Activated naive CD8-positive, alpha-beta T cell (primary cell): ENCODE measurements at regions not wholly inside any gene's neighbourhood (a gene's known extent, or its start where the extent isn't known, plus 50 kb on each side); places are given as distances from the start of the nearest gene placed in this dataset.

Experiments used
- H3K27ac Mint-ChIP-seq: one replicate; pipeline ENCODE4 v1.8.0; 2021; ENCODE audit warnings: mixed read lengths
- H3K27me3 Mint-ChIP-seq: one replicate; pipeline ENCODE4 v1.8.0; 2021; ENCODE audit warnings: mixed read lengths
- H3K36me3 Mint-ChIP-seq: one replicate; pipeline ENCODE4 v1.8.0; 2021; ENCODE audit warnings: mixed read lengths
- H3K4me1 Mint-ChIP-seq: one replicate; pipeline ENCODE4 v1.8.0; 2021; ENCODE audit warnings: low read depth, mixed read lengths
- H3K4me3 Mint-ChIP-seq: one replicate; pipeline ENCODE4 v1.8.0; 2021; ENCODE audit warnings: mild to moderate bottlenecking, mixed read lengths
- H3K9me3 Mint-ChIP-seq: one replicate; pipeline ENCODE4 v1.8.0; 2021; ENCODE audit warnings: low read depth, mixed read lengths

- Mint-ChIP-seq H3K36me3 (no peaks in the 10 kb centered on the region), H3K27me3 (peaks cover 6% of the 10 kb centered on the region), H3K9me3 (no peaks in the 10 kb centered on the region), H3K27ac (no peak overlapping the region), H3K4me1 (no peaks in the 10 kb centered on the region), H3K4me3 (no peak overlapping the region)
Measured at GRCh38 chr2:19503915-19504314, 145.5 kb upstream of the OSR1 start.

GRCh38 chr2:19503406-19503805, 145.0 kb upstream of the OSR1 start:
- Mint-ChIP-seq H3K9me3 (no peaks in the 10 kb centered on the region), H3K27ac (no peak overlapping the region), H3K27me3 (peaks cover 6% of the 10 kb centered on the region), H3K4me1 (no peaks in the 10 kb centered on the region), H3K36me3 (no peaks in the 10 kb centered on the region), H3K4me3 (no peak overlapping the region)

GRCh38 chr2:19500126-19500525, 141.7 kb upstream of the OSR1 start:
- Mint-ChIP-seq H3K4me1 (no peaks in the 10 kb centered on the region), H3K36me3 (no peaks in the 10 kb centered on the region), H3K9me3 (no peaks in the 10 kb centered on the region), H3K27ac (no peak overlapping the region), H3K27me3 (peaks cover 1% of the 10 kb centered on the region), H3K4me3 (no peak overlapping the region)

GRCh38 chr2:19496646-19497045, 138.2 kb upstream of the OSR1 start:
- peaks cover 6% of the 10 kb centered on the region for H3K27me3 Mint-ChIP-seq
- no peaks in the 10 kb centered on the region for H3K4me1 Mint-ChIP-seq
- no peak overlapping the region for H3K27ac Mint-ChIP-seq
- no peaks in the 10 kb centered on the region for H3K9me3 Mint-ChIP-seq
- no peak overlapping the region for H3K4me3 Mint-ChIP-seq
- H3K36me3 Mint-ChIP-seq, result no peaks in the 10 kb centered on the region

GRCh38 chr2:19494241-19494640, 135.8 kb upstream of the OSR1 start:
- Mint-ChIP-seq H3K27ac (no peak overlapping the region), H3K36me3 (no peaks in the 10 kb centered on the region), H3K27me3 (peaks cover 19% of the 10 kb centered on the region), H3K9me3 (no peaks in the 10 kb centered on the region), H3K4me3 (no peak overlapping the region), H3K4me1 (no peaks in the 10 kb centered on the region)

GRCh38 chr2:19491796-19492195, 133.4 kb upstream of the OSR1 start:
- H3K4me3 Mint-ChIP-seq, result no peak overlapping the region
- H3K4me1 Mint-ChIP-seq, result no peaks in the 10 kb centered on the region
- peaks cover 30% of the 10 kb centered on the region for H3K27me3 Mint-ChIP-seq
- H3K27ac Mint-ChIP-seq, result no peak overlapping the region
- H3K36me3 Mint-ChIP-seq, result no peaks in the 10 kb centered on the region
- no peaks in the 10 kb centered on the region for H3K9me3 Mint-ChIP-seq

- Mint-ChIP-seq H3K9me3 (no peaks in the 10 kb centered on the region), H3K4me3 (no peak overlapping the region), H3K36me3 (no peaks in the 10 kb centered on the region), H3K4me1 (no peaks in the 10 kb centered on the region), H3K27ac (no peak overlapping the region), H3K27me3 (peaks cover 32% of the 10 kb centered on the region)
Measured at GRCh38 chr2:19490846-19491435, 132.5 kb upstream of the OSR1 start.

- Mint-ChIP-seq H3K27ac (no peak overlapping the region), H3K4me1 (no peaks in the 10 kb centered on the region), H3K36me3 (no peaks in the 10 kb centered on the region)
Measured at GRCh38 chr2:19488009-19488691, 129.7 kb upstream of the OSR1 start.

GRCh38 chr2:19484736-19485135, 126.3 kb upstream of the OSR1 start:
- Mint-ChIP-seq H3K4me1 (no peaks in the 10 kb centered on the region), H3K27ac (no peak overlapping the region)

More at GRCh38 chr2:19488009-19488691, 129.7 kb upstream of the OSR1 start:
- peaks cover 29% of the 10 kb centered on the region for H3K27me3 Mint-ChIP-seq
- no peak overlapping the region for H3K4me3 Mint-ChIP-seq
- H3K9me3 Mint-ChIP-seq, result no peaks in the 10 kb centered on the region

GRCh38 chr2:19480673-19481072, 122.2 kb upstream of the OSR1 start:
- H3K27ac Mint-ChIP-seq, result no peak overlapping the region
- no peak overlapping the region for H3K4me3 Mint-ChIP-seq
- peaks cover 4% of the 10 kb centered on the region for H3K9me3 Mint-ChIP-seq
- no peaks in the 10 kb centered on the region for H3K36me3 Mint-ChIP-seq
- H3K4me1 Mint-ChIP-seq, result no peaks in the 10 kb centered on the region
- H3K27me3 Mint-ChIP-seq, result peaks cover 27% of the 10 kb centered on the region

More at GRCh38 chr2:19484736-19485135, 126.3 kb upstream of the OSR1 start:
- Mint-ChIP-seq H3K36me3 (no peaks in the 10 kb centered on the region), H3K27me3 (peaks cover 21% of the 10 kb centered on the region), H3K4me3 (no peak overlapping the region), H3K9me3 (no peaks in the 10 kb centered on the region)

GRCh38 chr2:19479666-19480065, 121.2 kb upstream of the OSR1 start:
- H3K27ac Mint-ChIP-seq, result no peak overlapping the region
- peaks cover 4% of the 10 kb centered on the region for H3K9me3 Mint-ChIP-seq
- peaks cover 32% of the 10 kb centered on the region for H3K27me3 Mint-ChIP-seq
- H3K36me3 Mint-ChIP-seq, result no peaks in the 10 kb centered on the region
- H3K4me1 Mint-ChIP-seq, result peaks cover 4% of the 10 kb centered on the region
- no peak overlapping the region for H3K4me3 Mint-ChIP-seq

- Mint-ChIP-seq H3K4me3 (no peak overlapping the region), H3K9me3 (peaks cover 7% of the 10 kb centered on the region), H3K36me3 (no peaks in the 10 kb centered on the region), H3K27me3 (peaks cover 35% of the 10 kb centered on the region), H3K27ac (no peak overlapping the region), H3K4me1 (peaks cover 17% of the 10 kb centered on the region)
Measured at GRCh38 chr2:19478409-19478808, 120.0 kb upstream of the OSR1 start.

- Mint-ChIP-seq H3K4me1 (peaks cover 25% of the 10 kb centered on the region), H3K9me3 (peaks cover 7% of the 10 kb centered on the region), H3K27me3 (peaks cover 40% of the 10 kb centered on the region), H3K36me3 (no peaks in the 10 kb centered on the region), H3K4me3 (no peak overlapping the region), H3K27ac (no peak overlapping the region)
Measured at GRCh38 chr2:19476327-19476726, 117.9 kb upstream of the OSR1 start.

GRCh38 chr2:19474128-19474527, 115.7 kb upstream of the OSR1 start:
- no peak overlapping the region for H3K27ac Mint-ChIP-seq
- H3K9me3 Mint-ChIP-seq, result peaks cover 7% of the 10 kb centered on the region
- H3K4me3 Mint-ChIP-seq, result peak overlapping the region; percentile 43
- peaks cover 2% of the 10 kb centered on the region for H3K36me3 Mint-ChIP-seq
- H3K27me3 Mint-ChIP-seq, result peaks cover 35% of the 10 kb centered on the region
- peaks cover 25% of the 10 kb centered on the region for H3K4me1 Mint-ChIP-seq

- peaks cover 7% of the 10 kb centered on the region for H3K9me3 Mint-ChIP-seq
- no peak overlapping the region for H3K4me3 Mint-ChIP-seq
- peaks cover 25% of the 10 kb centered on the region for H3K4me1 Mint-ChIP-seq
- no peak overlapping the region for H3K27ac Mint-ChIP-seq
- H3K27me3 Mint-ChIP-seq, result peaks cover 32% of the 10 kb centered on the region
- peaks cover 2% of the 10 kb centered on the region for H3K36me3 Mint-ChIP-seq
Measured at GRCh38 chr2:19473350-19473749, 114.9 kb upstream of the OSR1 start.
